Suprapubic skin (tissue), 2 donors: ENCODE measurements at regions not wholly inside any gene's neighbourhood (a gene's known extent, or its start where the extent isn't known, plus 50 kb on each side); places are given as distances from the start of the nearest gene placed in this dataset.

Experiments
- EP300 ChIP-seq: sonication (generic); formaldehyde crosslinking; IDR thresholded peaks from one replicate; pipeline ENCODE4 v1.6.1; 2017; ENCODE audit warnings: antibody characterized with exemption
- POLR2A ChIP-seq, 2 donors: fragments of 450-650 bp; IDR thresholded peaks; one replicate each; pipeline ENCODE4 v1.6.1; 2017; ENCODE audit warnings: antibody characterized with exemption in 2 of 2, mild to moderate bottlenecking in 2 of 2, moderate library complexity in 2 of 2

DNA sequence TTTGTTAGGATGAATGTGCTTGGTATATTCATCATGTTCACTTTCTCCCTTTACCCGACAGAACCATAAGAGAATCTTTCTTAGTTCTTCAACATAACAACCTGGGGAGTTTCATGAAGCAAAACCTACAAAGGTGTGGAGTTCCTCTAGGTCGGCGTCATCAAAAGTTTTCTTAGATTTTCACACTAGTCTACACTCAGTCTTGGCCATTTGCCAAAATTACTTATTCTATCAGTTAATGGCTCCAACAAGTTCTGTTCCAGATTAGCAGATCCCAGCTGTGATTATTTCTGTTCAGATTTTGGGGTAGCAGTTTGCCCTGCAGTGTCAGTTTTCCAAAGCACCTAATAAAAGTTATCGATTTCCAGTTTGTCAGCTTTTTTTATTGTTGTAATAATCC lies 935.8 kb upstream of the RAG2 start:
- no peak for TF ChIP-seq EP300
- TF ChIP-seq POLR2A (IDR thresholded peaks at IDR 0.05): no peak
